ENCODE measurements at regions not wholly inside any gene's neighbourhood (a gene's known extent, or its start where the extent isn't known, plus 50 kb on each side); places are given as distances from the start of the nearest gene placed in this dataset.
A peak's percentile ranks its signal among the peaks of the same experiment; 100 is the strongest.

GRCh38 chr12:77377116-77377515, 311.7 kb upstream of the E2F7 start:
- no peak overlapping the region for H3K4me3 ChIP-seq (ENCODE audit: control insufficient read depth, low read depth, low read length)
- no peak for TF ChIP-seq CTCF (conservative IDR thresholded peaks at IDR 0.05; ENCODE audit: control insufficient read depth, insufficient read depth, low read depth, low read length)
- peak; percentile 91 for DNase-seq (ENCODE audit: low read depth)

DNA sequence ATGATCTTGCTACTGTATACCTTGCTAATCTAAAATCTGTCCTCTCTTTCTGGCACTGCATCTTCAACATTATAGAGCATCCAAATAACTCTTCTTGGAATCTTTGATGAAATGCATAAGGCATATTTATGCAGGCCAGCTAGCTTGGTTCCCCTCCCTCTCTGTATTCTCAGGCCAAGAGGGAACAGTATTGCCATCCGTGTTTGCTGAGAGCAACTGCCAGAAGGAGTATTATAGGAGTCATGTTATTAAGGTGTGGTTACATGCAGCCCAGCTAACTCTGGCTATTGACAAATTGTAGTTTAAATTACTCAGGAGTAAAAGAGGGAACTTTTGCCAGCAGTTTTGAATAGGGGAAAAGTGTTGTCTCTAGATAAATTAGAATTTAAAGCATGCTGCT, 309.3 kb upstream of the E2F7 start:
- no peak for TF ChIP-seq CTCF (conservative IDR thresholded peaks at IDR 0.05; ENCODE audit: control insufficient read depth, insufficient read depth, low read depth, low read length)
- H3K4me3 ChIP-seq (ENCODE audit: control insufficient read depth, low read depth, low read length) = no peak overlapping the region
- DNase-seq (ENCODE audit: low read depth) = no peak

DNA sequence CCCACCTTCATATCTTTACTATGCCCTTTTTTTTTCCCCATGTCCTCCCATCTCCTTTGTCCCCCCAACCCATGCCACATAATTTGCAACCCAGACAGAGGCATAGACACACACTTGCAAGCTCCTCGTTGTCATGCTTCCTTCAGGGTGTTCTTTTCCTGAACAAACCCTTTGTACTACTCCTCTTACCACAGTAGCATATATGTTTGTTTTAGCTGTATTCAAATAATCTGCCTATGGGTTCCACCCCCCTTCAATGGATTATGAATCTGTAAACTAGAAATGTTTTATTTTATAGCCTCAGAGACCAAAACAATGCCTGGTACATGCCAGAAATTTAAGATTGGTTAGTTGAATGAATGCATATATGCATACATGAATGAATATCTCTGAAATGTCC, 307.1 kb upstream of the E2F7 start:
- TF ChIP-seq CTCF (conservative IDR thresholded peaks at IDR 0.05; ENCODE audit: control insufficient read depth, insufficient read depth, low read depth, low read length) = no peak
- no peak overlapping the region for H3K4me3 ChIP-seq (ENCODE audit: control insufficient read depth, low read depth, low read length)
- no peak for DNase-seq (ENCODE audit: low read depth)

- TF ChIP-seq CTCF (conservative IDR thresholded peaks at IDR 0.05; ENCODE audit: control insufficient read depth, insufficient read depth, low read depth, low read length) = no peak
- no peak overlapping the region for H3K4me3 ChIP-seq (ENCODE audit: control insufficient read depth, low read depth, low read length)
- DNase-seq (ENCODE audit: low read depth) = peak; percentile 47
Measured at GRCh38 chr12:77372026-77372425, 306.7 kb upstream of the E2F7 start.

DNA sequence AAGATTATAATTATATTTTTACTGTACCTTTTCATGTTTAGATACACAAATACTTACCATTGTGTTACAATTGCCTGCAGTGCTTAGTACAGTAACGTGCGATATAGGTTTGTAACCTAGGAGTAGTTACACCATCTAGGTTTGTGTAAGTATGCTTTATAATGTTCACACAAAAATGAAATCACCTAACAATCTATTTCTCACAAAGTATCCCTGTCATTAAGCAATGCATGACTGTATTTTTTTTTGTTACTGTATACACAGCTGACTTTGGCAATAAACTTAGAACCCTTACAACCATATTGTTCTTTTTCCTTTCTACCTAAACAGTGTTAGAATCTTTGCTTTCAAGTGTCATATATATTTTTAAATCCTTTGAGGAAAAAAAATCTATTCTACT, 303.0 kb upstream of the E2F7 start:
- H3K4me3 ChIP-seq (ENCODE audit: control insufficient read depth, low read depth, low read length) = no peak overlapping the region
- DNase-seq (ENCODE audit: low read depth) = no peak
- no peak for TF ChIP-seq CTCF (conservative IDR thresholded peaks at IDR 0.05; ENCODE audit: control insufficient read depth, insufficient read depth, low read depth, low read length)

DNA sequence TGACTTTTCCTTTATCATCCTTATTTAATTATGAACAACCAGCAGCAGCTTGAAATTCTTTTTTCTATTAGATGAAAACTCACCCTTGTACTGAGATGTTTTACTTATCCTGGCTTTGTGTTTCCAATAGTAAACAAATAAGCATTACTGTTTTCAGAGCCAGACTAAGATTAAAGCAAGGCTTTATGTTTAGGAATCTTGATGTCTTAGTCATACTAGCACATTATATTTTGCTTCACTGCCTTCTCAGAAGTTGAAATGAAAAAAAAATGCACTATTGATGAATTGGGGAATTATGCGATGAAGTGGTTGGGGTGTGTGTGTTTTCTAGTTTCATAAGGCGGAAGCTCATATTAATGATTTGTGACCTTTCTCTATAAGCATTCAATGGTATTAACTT, 301.2 kb upstream of the E2F7 start:
- DNase-seq (ENCODE audit: low read depth) = no peak
- H3K4me3 ChIP-seq (ENCODE audit: control insufficient read depth, low read depth, low read length) = no peak overlapping the region
- TF ChIP-seq CTCF (conservative IDR thresholded peaks at IDR 0.05; ENCODE audit: control insufficient read depth, insufficient read depth, low read depth, low read length) = no peak

DNA sequence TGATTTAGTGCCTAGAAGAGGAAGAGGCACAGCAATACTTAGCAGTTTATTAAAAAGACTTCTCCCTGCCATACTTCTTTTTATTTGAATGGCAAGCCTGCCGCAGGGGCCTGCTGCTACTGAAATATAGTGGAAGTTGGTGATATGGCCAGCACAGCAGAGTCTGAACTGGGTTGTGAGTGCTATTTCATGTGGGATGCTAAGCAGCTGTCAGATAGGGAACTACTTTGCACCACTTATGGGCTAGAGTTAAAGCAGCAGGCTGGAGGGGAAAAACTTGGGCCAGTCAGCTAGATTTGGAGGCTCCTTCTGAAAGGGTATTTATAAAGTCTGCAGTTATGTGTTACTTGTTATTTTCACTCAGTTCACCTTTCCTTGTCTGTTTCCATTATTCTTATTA, 299.0 kb upstream of the E2F7 start:
- TF ChIP-seq CTCF (conservative IDR thresholded peaks at IDR 0.05; ENCODE audit: control insufficient read depth, insufficient read depth, low read depth, low read length) = no peak
- no peak overlapping the region for H3K4me3 ChIP-seq (ENCODE audit: control insufficient read depth, low read depth, low read length)
- DNase-seq (ENCODE audit: low read depth) = no peak
